K562 (cell line): ENCODE measurements at regions not wholly inside any gene's neighbourhood (a gene's known extent, or its start where the extent isn't known, plus 50 kb on each side); places are given as distances from the start of the nearest gene placed in this dataset.

ENCODE experiments used
- ATAC-seq: fragments of 200-7000 bp; cut with Tn5 transposase; 3 replicates; pipeline ENCODE4 v1.9.1; 2020; ENCODE audit warnings: moderate library complexity
- BruUV-seq: library from RNA; stranded (reverse); fragments of 400-500 nt; replicated peaks from 2 replicates; lab custom pipeline; 2021; lab: Mats Ljungman, UMichigan
- CTCF ChIA-PET: fragments of 300-600 bp; formaldehyde crosslinking; extraction: SDS; loops from one replicate; lab custom pipeline; 2021; ENCODE audit warnings: low intra/inter-chr PET ratio; lab: Yijun Ruan, JAX
- POLR2A ChIA-PET: fragments of 300-600, 350-650 bp; sonication (Branson Sonifier 250); formaldehyde crosslinking; extraction: SDS; loops from one replicate; lab custom pipeline; 2021; ENCODE audit warnings: antibody characterized with exemption, inconsistent platforms; lab: Yijun Ruan, JAX
- DNase-seq, 4 experiments: peaks; one replicate each; pipeline versions ENCODE4 v3.0.0 to v3.0.0-alpha.2; 2011 to 2018; ENCODE audit warnings: low spot score in 3 of 4, mixed read lengths in 3 of 4; ENCODE audit errors: extremely low read depth in 1 of 4
- FAIRE-seq: peaks from 2 replicates; lab custom pipeline; 2011; peaks lifted over from hg19 to GRCh38; lab: Jason Lieb, UNC
- H2AFZ ChIP-seq: 2 replicates; pipeline ENCODE4 v1.6.0; 2011; ENCODE audit warnings: low read depth, low read length, control low read depth, inconsistent platforms
- H3K27ac ChIP-seq: fragments of 200-600 bp; 3 replicates; pipeline ENCODE4 v1.8.0; 2011; ENCODE audit warnings: low read depth, mild to moderate bottlenecking, control low read depth, inconsistent platforms, low read length, moderate library complexity, mixed read lengths; ENCODE audit errors: extremely low read depth
- H3K27me3 ChIP-seq, 2 experiments: fragments of 300-600 bp in 1 of 2; 2 replicates in 1 of 2; 3 replicates in 1 of 2; pipeline versions ENCODE4 v1.6.0 to v1.8.0; 2011; ENCODE audit warnings: inconsistent platforms in 2 of 2, low read length in 2 of 2, mild to moderate bottlenecking in 1 of 2, mixed read lengths in 1 of 2, moderate library complexity in 1 of 2; ENCODE audit not compliant: control insufficient read depth in 2 of 2, insufficient read depth in 2 of 2
- H3K36me3 ChIP-seq: fragments of 300-600 bp; 3 replicates; pipeline ENCODE4 v1.8.0; 2011; ENCODE audit warnings: mild to moderate bottlenecking, low read length, inconsistent platforms; ENCODE audit not compliant: control insufficient read depth, insufficient read depth
- H3K4me1 ChIP-seq, 2 experiments: fragments of 200-600 bp in 1 of 2; replicated peaks in 1 of 2; 2 replicates in 1 of 2; 3 replicates in 1 of 2; pipeline versions ENCODE4 v1.5.1 to v1.8.0; 2011; ENCODE audit warnings: inconsistent platforms in 2 of 2, low read length in 2 of 2, mild to moderate bottlenecking in 1 of 2, mixed read lengths in 1 of 2, moderate library complexity in 1 of 2; ENCODE audit not compliant: control insufficient read depth in 2 of 2, insufficient read depth in 2 of 2
- H3K4me2 ChIP-seq: 2 replicates; pipeline ENCODE4 v1.6.1; 2011; ENCODE audit warnings: low read length, control low read depth, inconsistent platforms, mixed read lengths; ENCODE audit not compliant: insufficient read depth
- H3K4me3 ChIP-seq: fragments of 200-600 bp; sonication (generic), shearing (Covaris generic); 2 replicates; pipeline ENCODE4 v1.5.1; 2016; ENCODE audit warnings: control low read depth, inconsistent platforms
- H3K79me2 ChIP-seq: fragments of 200-600 bp; 3 replicates; pipeline ENCODE4 v1.8.0; 2011; ENCODE audit warnings: low read length, inconsistent platforms; ENCODE audit not compliant: control insufficient read depth, insufficient read depth
- H3K9ac ChIP-seq, 2 experiments: 2 replicates each; pipeline versions ENCODE4 v1.6.0 to v1.6.1; 2011; ENCODE audit warnings: low read depth in 2 of 2, low read length in 2 of 2, control low read depth in 1 of 2, inconsistent platforms in 1 of 2, mild to moderate bottlenecking in 1 of 2, mixed read lengths in 1 of 2; ENCODE audit not compliant: insufficient read depth in 1 of 2
- H3K9me1 ChIP-seq: one replicate; pipeline ENCODE4 v1.6.0; 2011; ENCODE audit warnings: inconsistent platforms, mild to moderate bottlenecking, low read length, moderate library complexity; ENCODE audit not compliant: control insufficient read depth, insufficient read depth
- H3K9me3 ChIP-seq: replicated peaks from 2 replicates; pipeline ENCODE4 v1.5.1; 2011; ENCODE audit warnings: low read depth, low read length, inconsistent platforms; ENCODE audit not compliant: control insufficient read depth, insufficient read depth
- H4K20me1 ChIP-seq: replicated peaks from 2 replicates; pipeline ENCODE4 v1.6.1; 2011; ENCODE audit warnings: low read length, inconsistent platforms, mixed read lengths; ENCODE audit not compliant: control insufficient read depth, insufficient read depth
- CBX5 ChIP-seq: IDR thresholded peaks from 2 replicates; pipeline ENCODE4 v1.6.1; 2014; ENCODE audit warnings: low read depth, borderline replicate concordance
- CHD4 ChIP-seq: fragments of 200-600 bp; sonication (generic); IDR thresholded peaks from 3 replicates; pipeline ENCODE4 v1.6.1; 2012; ENCODE audit warnings: low read depth, mild to moderate bottlenecking, mixed read lengths, low read length, inconsistent platforms; ENCODE audit not compliant: insufficient read depth, insufficient replicate concordance, poor library complexity, severe bottlenecking
- HCFC1 ChIP-seq: IDR thresholded peaks from 2 replicates; pipeline ENCODE4 v1.6.1; 2012; ENCODE audit warnings: low read depth, low read length, improper control_type of control experiment
- KDM5B ChIP-seq: fragments of 200-600 bp; sonication (generic); IDR thresholded peaks from 2 replicates; pipeline ENCODE4 v1.6.1; 2012; ENCODE audit warnings: low read depth, mild to moderate bottlenecking, moderate library complexity, low read length, control low read depth, inconsistent platforms; ENCODE audit not compliant: insufficient replicate concordance
- RB1 ChIP-seq: fragments of 450-650 bp; IDR thresholded peaks from 2 replicates; pipeline ENCODE4 v1.6.1; 2017; ENCODE audit warnings: low read depth, mild to moderate bottlenecking
- THRAP3 ChIP-seq: fragments of 450-650 bp; IDR thresholded peaks from 2 replicates; pipeline ENCODE4 v1.6.1; 2016; ENCODE audit warnings: mild to moderate bottlenecking, inconsistent platforms, borderline replicate concordance
- ZBTB1 ChIP-seq: sonication (generic); formaldehyde crosslinking; IDR thresholded peaks from 2 replicates; pipeline ENCODE4 v1.8.1; 2023; ENCODE audit warnings: missing genetic modification reagents, low read depth, mild to moderate bottlenecking, borderline replicate concordance
- ZNF583 ChIP-seq: fragments of 250-450 bp; sonication (Bioruptor Pico); IDR thresholded peaks from 2 replicates; pipeline ENCODE4 v1.4.0; 2020
- WGBS: fragments of 100-300 bp; shearing (Covaris generic); methylation state at CpG from one replicate; pipeline ENCODE4 v1.1.6; 2016; ENCODE audit warnings: low coverage, mixed read lengths; ENCODE audit not compliant: insufficient coverage; ENCODE audit errors: missing lambda C conversion rate; 5-methylcytosine and 5-hydroxymethylcytosine counted together
- in situ Hi-C: fragments of 300-500 bp; cut with MboI; formaldehyde crosslinking; loops from 4 replicates; pipeline ENCODE4 v1.15.0; 2018; ENCODE audit warnings: inconsistent platforms, mixed read lengths
- intact Hi-C: fragments of 100-400 bp; cut with micrococcal nuclease; formaldehyde crosslinking; loops from 2 replicates; pipeline ENCODE4 v1.14.2; 2022

- H3K27ac ChIP-seq, result no peak overlapping the region
- no peak overlapping the region for H3K4me3 ChIP-seq
- intact Hi-C loops, result no loop called here
- ATAC-seq (no peak), DNase-seq (no peak)
- no peak overlapping the region for H3K4me2 ChIP-seq
- no peaks in the 10 kb centered on the region for H3K4me1 ChIP-seq
- CTCF ChIA-PET, result no interaction called here
- TF ChIP-seq THRAP3 (no peak), CBX5 (no peak), RB1 (no peak), CHD4 (no peak), ZNF583 (CRISPR knock-in tag) (no peak), HCFC1 (no peak), ZBTB1 (no peak), KDM5B (no peak)
- TF ChIP-seq, all 486 proteins: peak for 0
- POLR2A ChIA-PET, result interaction anchor here (0.6 to 0.9 kb wide), 2 partner anchors 148 to 253 kb away, joined by 3 to 4 read pairs; no protein-coding TSS in a partner anchor
- Histone ChIP-seq H3K79me2 (no peaks in the 10 kb centered on the region), H3K9ac (no peak overlapping the region), H3K27me3 (peaks cover 0 to 10% of the 10 kb centered on the region in 2 experiments; a peak in 2 of 5 replicates), H3K36me3 (no peaks in the 10 kb centered on the region), H3K9me1 (no peaks in the 10 kb centered on the region), H4K20me1 (no peaks in the 10 kb centered on the region), H3K9me3 (no peaks in the 10 kb centered on the region), H2AFZ (no peak overlapping the region)
- no TSS peak for BruUV-seq
- FAIRE-seq, result no peak
- WGBS, result 0% methylated on average over 3 of the region's 4 CpGs
- in situ Hi-C loops, result no loop called here
These were observed 151.6 kb downstream of the TTC32 start for GRCh38 chr2:19750136-19750535.
